GM12865 (cell line): ENCODE measurements at regions not wholly inside any gene's neighbourhood (a gene's known extent, or its start where the extent isn't known, plus 50 kb on each side); places are given as distances from the start of the nearest gene placed in this dataset.
"Not testable (repeated sequence)": the region's sequence is repeated elsewhere in the genome, so short reads cannot be mapped to it uniquely, and the experiment has no call there.

Experiments
- DNase-seq: peaks from one replicate; pipeline ENCODE4 v3.0.0; 2010; ENCODE audit warnings: low read depth
- H3K4me3 ChIP-seq: 2 replicates; pipeline ENCODE4 v1.5.1; 2011; ENCODE audit warnings: mild to moderate bottlenecking, low read depth, low read length, control low read depth
- TF ChIP-seq, protein P1 (sequence below): IDR thresholded peaks from 2 replicates; pipeline ENCODE4 v1.5.1; 2011; ENCODE audit warnings: low read length, control low read depth, low read depth, inconsistent platforms; ENCODE audit not compliant: insufficient read depth; ENCODE audit errors: missing control alignments

DNA sequence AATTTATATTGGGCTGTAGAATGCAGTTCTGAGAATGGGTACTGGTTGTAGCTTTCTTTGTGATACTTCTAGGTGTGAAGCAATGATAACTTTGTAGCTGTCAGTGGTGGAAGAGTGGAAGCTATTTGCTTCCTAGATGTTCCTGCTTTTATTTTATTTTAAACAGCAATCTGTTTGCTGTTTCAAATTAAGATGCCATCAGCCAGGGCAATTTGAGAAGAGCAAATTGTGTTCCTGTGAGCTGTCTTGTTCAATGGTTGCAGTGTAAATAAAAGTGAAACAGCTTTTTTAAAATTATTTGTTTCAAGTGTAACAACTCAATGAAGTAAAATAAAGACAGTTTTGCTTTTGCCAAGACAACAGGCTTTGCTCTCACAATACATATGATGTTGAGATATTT is 150.8 kb upstream of the TMEM229A start:
- TF ChIP-seq, protein P1, sequence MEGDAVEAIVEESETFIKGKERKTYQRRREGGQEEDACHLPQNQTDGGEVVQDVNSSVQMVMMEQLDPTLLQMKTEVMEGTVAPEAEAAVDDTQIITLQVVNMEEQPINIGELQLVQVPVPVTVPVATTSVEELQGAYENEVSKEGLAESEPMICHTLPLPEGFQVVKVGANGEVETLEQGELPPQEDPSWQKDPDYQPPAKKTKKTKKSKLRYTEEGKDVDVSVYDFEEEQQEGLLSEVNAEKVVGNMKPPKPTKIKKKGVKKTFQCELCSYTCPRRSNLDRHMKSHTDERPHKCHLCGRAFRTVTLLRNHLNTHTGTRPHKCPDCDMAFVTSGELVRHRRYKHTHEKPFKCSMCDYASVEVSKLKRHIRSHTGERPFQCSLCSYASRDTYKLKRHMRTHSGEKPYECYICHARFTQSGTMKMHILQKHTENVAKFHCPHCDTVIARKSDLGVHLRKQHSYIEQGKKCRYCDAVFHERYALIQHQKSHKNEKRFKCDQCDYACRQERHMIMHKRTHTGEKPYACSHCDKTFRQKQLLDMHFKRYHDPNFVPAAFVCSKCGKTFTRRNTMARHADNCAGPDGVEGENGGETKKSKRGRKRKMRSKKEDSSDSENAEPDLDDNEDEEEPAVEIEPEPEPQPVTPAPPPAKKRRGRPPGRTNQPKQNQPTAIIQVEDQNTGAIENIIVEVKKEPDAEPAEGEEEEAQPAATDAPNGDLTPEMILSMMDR: no peak
- no peak overlapping the region for H3K4me3 ChIP-seq
- DNase-seq: no peak

DNA sequence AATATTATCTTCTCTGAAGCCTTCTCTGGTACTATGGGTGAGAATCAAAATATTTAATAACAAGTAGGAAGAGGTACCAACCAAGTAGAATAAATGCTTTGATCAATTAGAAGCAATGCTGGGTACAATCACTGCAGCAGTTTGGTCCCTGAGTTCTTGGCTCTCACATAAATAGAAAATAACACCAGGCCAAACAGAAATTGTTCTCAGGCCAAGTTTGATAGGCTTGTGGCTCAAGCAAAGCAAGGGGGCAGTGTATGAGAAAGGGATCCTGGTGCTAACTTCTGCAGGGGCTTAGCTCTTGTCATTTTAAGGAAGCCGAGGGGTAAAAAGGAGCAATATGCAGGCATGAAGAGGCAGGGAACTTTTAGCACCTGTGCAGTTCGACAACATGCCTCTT is 146.8 kb upstream of the TMEM229A start:
- no peak overlapping the region for H3K4me3 ChIP-seq
- TF ChIP-seq, protein P1: no peak
- DNase-seq: no peak

DNA sequence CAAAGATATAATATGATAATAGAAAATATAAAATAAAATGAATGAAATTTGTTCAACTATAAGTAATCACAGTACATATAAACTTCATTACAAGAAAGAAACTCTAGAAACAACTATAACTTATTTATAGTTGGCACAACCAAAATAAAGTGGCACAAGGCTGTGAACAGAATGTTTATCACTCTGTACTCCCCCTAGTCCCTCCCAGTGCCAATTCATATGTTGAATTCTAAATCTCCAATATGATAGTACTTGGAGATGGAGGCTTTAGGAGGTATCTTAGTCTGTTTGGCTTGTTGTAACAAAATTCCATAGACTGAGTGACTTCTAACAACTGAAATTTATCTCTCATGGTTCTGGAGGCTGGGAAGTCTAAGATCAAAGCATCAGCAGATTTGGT is 145.0 kb upstream of the TMEM229A start:
- TF ChIP-seq, protein P1: no peak
- no peak for DNase-seq
- H3K4me3 ChIP-seq: no peak overlapping the region

DNA sequence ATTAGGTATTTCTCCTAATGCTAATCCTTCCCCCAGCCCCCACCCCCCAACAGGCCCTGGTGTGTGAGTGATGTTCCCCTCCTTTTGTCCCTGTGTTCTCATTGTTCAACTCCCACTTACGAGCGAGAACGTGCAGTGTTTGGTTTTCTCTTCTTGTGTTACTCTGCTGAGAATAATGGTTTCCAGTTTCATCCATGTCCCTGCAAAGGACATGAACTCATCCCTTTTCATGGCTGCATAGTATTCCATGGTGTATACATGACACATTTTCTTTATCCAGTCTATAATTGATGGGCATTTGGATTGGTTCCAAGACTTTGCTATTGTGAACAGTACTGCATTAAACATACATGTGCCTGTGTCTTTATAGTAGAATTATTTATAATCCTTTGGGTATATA is 138.9 kb upstream of the TMEM229A start:
- H3K4me3 ChIP-seq: not testable (repeated sequence)

DNA sequence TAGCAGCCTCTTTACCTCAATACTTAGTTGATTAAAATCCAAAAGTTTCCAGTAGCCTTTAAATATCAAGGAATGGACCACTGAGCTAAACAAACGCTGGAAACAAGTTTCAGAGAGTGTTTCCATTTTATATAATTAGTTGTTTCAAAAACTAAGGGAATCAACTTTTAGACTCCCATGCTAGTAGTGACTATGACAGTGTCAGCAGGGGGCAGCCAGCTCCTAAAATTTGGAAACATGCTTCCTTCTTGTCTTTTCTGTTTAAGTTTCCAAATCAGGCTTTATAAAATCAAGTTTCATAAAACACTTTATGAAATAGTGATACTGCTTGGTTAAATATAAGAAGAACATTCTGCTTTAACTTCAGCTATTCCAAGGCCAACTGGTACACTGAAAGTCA is 138.2 kb upstream of the TMEM229A start:
- TF ChIP-seq, protein P1: peak; percentile 14
- peak; percentile 15 for DNase-seq
- no peak overlapping the region for H3K4me3 ChIP-seq

More for the DNA sequence above, 138.9 kb upstream of the TMEM229A start:
- DNase-seq: not testable (repeated sequence)

DNA sequence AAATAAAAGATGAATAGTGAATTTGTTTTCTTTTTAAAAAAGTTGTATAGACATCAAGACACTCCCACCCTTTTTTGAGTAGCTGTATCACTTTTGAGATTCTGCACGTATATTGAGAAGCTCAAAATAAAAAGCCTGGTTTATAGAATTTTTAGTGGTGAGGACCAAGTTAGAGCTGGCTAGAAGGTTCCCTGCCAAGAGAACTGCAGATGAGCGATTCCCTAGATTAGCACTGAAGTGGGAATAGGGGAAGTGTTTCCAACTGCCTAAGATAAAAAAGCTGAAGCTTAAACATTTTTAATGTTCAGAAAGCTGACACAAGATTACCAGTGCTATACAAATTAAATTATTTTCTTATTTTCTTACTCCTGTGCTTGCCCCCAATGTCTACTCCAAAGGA is 135.7 kb upstream of the TMEM229A start:
- TF ChIP-seq, protein P1: no peak
- H3K4me3 ChIP-seq: no peak overlapping the region
- no peak for DNase-seq

DNA sequence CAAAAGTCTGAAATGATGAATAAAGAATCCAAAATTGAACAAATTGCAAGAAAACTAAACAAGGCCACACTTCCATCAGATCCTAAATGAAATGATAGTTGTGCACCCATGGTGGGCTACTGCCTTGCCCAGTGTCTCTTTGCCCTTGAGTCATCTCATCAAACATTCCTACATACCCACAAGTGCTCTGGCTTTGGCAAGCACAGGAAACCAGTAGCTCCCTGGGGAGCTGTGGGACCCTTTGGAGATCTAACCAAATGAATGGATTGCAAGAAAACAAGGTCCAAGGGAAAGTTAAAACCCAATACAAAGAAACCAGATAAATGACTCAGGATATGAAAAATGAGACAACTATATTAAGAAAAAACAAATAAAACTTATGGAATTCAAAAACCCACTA is 129.8 kb upstream of the TMEM229A start:
- DNase-seq: no peak
- TF ChIP-seq, protein P1: no peak

More for the DNA sequence above, 129.8 kb upstream of the TMEM229A start:
- no peak overlapping the region for H3K4me3 ChIP-seq
